PFSK-1 (cell line): ENCODE measurements at regions not wholly inside any gene's neighbourhood (a gene's known extent, or its start where the extent isn't known, plus 50 kb on each side); places are given as distances from the start of the nearest gene placed in this dataset.

Experiments
- FOXP2 ChIP-seq: optimal IDR thresholded peaks from 2 replicates; pipeline ENCODE3; 2011; ENCODE audit warnings: borderline replicate concordance, control low read depth, inconsistent platforms; ENCODE audit not compliant: insufficient read depth; ENCODE audit errors: extremely low read length, extremely low read depth
- POLR2AphosphoS5 ChIP-seq: IDR thresholded peaks from 2 replicates; pipeline ENCODE4 v1.6.1; 2012; ENCODE audit warnings: low read depth, mild to moderate bottlenecking, control low read depth, low read length, moderate library complexity
- SIN3A ChIP-seq: IDR thresholded peaks from 2 replicates; pipeline ENCODE4 v1.6.1; 2012; ENCODE audit warnings: mild to moderate bottlenecking, low read length, moderate library complexity, borderline replicate concordance; ENCODE audit not compliant: insufficient read depth
- TAF1 ChIP-seq: IDR thresholded peaks from 2 replicates; pipeline ENCODE4 v1.6.1; 2012; ENCODE audit warnings: low read length, control low read depth, borderline replicate concordance; ENCODE audit not compliant: insufficient read depth
- TF ChIP-seq, protein P1 (sequence below), 2 experiments: IDR thresholded peaks; 2 replicates each; pipeline versions ENCODE4 v1.6.1 to v1.8.0; 2011 to 2012; ENCODE audit warnings: low read depth in 2 of 2, low read length in 2 of 2, control low read depth in 1 of 2, inconsistent platforms in 1 of 2, mild to moderate bottlenecking in 1 of 2, moderate library complexity in 1 of 2; ENCODE audit not compliant: insufficient read depth in 1 of 2

DNA sequence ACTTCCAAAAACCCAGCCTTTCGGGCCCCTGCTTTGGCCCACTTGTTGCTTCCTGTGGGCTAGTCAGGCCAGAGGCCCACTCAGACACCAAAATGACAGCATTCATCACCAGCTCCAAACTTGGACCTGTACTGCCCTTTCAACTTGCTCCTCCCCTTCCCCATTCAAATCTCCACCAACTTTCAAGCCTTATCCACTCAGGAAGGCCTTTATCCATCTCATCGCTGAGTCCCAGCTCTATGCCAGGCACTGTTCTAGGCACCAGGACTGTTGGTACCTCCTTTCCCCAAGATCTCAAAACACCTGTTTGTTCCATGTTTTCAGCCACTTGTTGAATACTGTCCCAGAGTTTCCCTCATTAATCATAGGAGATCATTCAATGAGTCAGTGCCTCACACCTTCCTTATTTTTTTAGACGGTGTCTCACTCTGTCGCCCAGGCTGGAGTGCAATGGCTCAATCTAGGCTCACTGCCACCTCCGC, 1011.4 kb downstream of the UQCRFS1 start:
- TF ChIP-seq, protein P1, sequence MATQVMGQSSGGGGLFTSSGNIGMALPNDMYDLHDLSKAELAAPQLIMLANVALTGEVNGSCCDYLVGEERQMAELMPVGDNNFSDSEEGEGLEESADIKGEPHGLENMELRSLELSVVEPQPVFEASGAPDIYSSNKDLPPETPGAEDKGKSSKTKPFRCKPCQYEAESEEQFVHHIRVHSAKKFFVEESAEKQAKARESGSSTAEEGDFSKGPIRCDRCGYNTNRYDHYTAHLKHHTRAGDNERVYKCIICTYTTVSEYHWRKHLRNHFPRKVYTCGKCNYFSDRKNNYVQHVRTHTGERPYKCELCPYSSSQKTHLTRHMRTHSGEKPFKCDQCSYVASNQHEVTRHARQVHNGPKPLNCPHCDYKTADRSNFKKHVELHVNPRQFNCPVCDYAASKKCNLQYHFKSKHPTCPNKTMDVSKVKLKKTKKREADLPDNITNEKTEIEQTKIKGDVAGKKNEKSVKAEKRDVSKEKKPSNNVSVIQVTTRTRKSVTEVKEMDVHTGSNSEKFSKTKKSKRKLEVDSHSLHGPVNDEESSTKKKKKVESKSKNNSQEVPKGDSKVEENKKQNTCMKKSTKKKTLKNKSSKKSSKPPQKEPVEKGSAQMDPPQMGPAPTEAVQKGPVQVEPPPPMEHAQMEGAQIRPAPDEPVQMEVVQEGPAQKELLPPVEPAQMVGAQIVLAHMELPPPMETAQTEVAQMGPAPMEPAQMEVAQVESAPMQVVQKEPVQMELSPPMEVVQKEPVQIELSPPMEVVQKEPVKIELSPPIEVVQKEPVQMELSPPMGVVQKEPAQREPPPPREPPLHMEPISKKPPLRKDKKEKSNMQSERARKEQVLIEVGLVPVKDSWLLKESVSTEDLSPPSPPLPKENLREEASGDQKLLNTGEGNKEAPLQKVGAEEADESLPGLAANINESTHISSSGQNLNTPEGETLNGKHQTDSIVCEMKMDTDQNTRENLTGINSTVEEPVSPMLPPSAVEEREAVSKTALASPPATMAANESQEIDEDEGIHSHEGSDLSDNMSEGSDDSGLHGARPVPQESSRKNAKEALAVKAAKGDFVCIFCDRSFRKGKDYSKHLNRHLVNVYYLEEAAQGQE (IDR thresholded peaks at IDR 0.05; ENCODE audit: insufficient read depth in 1 of 2, low read depth in 2 of 2, low read length in 2 of 2) = no peak
- no peak for TF ChIP-seq SIN3A
- TF ChIP-seq FOXP2 = no peak
- TF ChIP-seq TAF1 = no peak
- TF ChIP-seq POLR2AphosphoS5 = no peak

DNA sequence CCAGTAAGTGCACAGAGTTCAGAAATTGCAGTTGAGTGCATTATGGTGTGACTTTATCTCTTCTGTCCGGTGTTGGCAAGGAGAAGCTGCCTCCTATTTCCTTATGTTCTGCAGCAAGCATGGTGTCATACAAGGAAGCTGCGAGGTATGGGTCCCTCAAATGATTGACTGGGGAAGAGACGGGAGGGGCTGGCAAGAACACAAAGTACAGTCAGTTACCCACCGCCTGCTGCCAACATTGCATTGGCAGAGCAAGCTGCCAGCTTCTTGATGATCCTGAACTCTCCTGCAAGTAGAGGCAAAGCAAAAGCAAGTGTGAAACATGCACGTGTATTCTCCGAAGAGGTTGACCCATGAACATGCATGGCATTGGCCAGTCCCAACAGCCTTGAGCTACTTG, 1013.6 kb downstream of the UQCRFS1 start:
- no peak for TF ChIP-seq FOXP2
- TF ChIP-seq POLR2AphosphoS5 = no peak
- no peak for TF ChIP-seq SIN3A

DNA sequence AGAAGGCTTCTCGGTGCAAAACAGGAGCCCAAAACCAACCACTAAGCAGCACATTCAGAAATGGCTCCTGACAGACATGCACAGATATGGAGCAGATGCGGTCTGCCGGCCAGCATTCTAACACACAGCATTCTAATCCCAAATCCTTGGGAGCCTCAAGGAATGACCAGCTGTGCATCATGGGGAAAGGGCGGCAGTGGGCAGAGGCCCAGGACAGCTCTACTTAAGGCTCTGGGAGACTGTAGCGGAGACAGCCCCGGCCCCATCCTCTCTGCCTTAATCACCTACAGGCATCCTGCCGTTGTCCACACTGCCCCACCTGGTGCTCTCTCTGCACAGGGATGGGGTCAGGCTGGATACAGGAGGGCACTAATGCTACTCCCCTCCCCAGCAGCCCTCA, 1016.0 kb downstream of the UQCRFS1 start:
- TF ChIP-seq POLR2AphosphoS5 = no peak
- no peak for TF ChIP-seq FOXP2
- TF ChIP-seq, protein P1 (IDR thresholded peaks at IDR 0.05; ENCODE audit: insufficient read depth in 1 of 2, low read depth in 2 of 2, low read length in 2 of 2) = no peak
- TF ChIP-seq SIN3A = no peak
- no peak for TF ChIP-seq TAF1

DNA sequence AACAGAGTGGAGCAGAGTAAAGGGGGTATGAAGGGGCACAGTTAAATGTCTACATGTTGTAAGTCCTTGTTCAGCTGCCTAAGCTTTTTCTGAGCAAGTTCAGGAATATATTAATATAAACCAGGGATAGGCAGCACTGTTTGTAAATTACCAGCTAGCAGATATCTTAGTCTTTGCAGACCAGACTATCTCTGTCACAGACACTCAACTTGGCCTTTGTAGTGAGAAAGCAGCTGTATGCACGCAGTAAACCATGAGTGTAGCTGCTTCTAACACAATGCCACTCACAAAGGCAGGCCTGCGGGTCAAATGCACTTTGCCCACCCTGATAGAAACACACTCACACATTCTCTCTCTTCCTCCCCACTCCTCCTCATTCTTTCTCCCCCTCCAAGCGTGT, 1016.9 kb downstream of the UQCRFS1 start:
- no peak for TF ChIP-seq POLR2AphosphoS5
- no peak for TF ChIP-seq FOXP2
- no peak for TF ChIP-seq TAF1
- no peak for TF ChIP-seq SIN3A
- TF ChIP-seq, protein P1 (IDR thresholded peaks at IDR 0.05; ENCODE audit: insufficient read depth in 1 of 2, low read depth in 2 of 2, low read length in 2 of 2) = no peak

DNA sequence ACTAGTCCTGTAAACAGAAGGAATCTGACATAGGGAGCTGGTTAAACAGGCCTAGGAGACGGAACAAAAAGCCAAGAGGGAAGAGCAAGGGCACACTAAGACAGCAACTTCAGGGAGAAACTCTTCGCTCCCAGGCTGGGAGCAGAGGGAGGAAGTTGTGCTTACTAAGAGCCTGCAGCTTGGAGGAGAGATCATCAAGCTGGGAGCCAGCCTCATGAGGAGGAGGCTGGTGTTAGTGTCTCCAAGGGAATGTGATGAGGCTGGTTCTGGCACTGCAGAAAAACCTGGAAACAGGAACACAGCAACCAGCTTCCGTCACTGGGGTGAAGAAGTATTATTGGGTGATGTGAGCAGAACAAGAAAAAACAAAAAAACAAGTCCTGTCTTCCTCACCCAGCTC, 1027.3 kb downstream of the UQCRFS1 start:
- TF ChIP-seq FOXP2 (no peak), POLR2AphosphoS5 (no peak), TAF1 (no peak), SIN3A (no peak)
- TF ChIP-seq, protein P1 (IDR thresholded peaks at IDR 0.05; ENCODE audit: insufficient read depth in 1 of 2, low read depth in 2 of 2, low read length in 2 of 2) = no peak
